Right lobe of liver (tissue), 6 donors: ENCODE measurements at regions not wholly inside any gene's neighbourhood (a gene's known extent, or its start where the extent isn't known, plus 50 kb on each side); places are given as distances from the start of the nearest gene placed in this dataset.

ENCODE experiments used
- ATAC-seq, 4 donors: fragments of 200-7000 bp; cut with Tn5 transposase; one replicate each; pipeline ENCODE4 v1.9.1; 2020; ENCODE audit warnings: mild to moderate bottlenecking in 4 of 4, moderate library complexity in 4 of 4
- DNase-seq, 3 donors: peaks; one replicate each; pipeline ENCODE4 v3.0.0-alpha.2; 2020
- H3K27ac ChIP-seq, 3 donors: fragments of 200-600 bp; one replicate each; pipeline ENCODE4 v1.8.0; 2022
- H3K27me3 ChIP-seq, 2 donors: fragments of 200-600 bp; one replicate each; pipeline ENCODE4 v1.8.0; 2022
- H3K36me3 ChIP-seq, 4 donors: fragments of 200-600 bp; sonication (generic) in 1 of 4; one replicate each; pipeline versions ENCODE4 v1.5.1 to v1.8.0; 2017 to 2022; ENCODE audit warnings: control low read depth in 1 of 4
- H3K4me1 ChIP-seq, 4 donors: fragments of 200-600 bp; sonication (generic) in 1 of 4; one replicate each; pipeline versions ENCODE4 v1.5.1 to v1.8.0; 2017 to 2022; ENCODE audit warnings: control low read depth in 1 of 4
- H3K4me3 ChIP-seq, 3 donors: fragments of 200-600 bp; one replicate each; pipeline ENCODE4 v1.8.0; 2022
- H3K9me3 ChIP-seq, 4 donors: fragments of 200-600 bp; sonication (generic) in 1 of 4; one replicate each; pipeline versions ENCODE4 v1.5.1 to v1.8.0; 2017 to 2022; ENCODE audit warnings: control low read depth in 1 of 4
- CTCF ChIP-seq, 4 donors: fragments of 200-600 bp in 3 of 4; fragments of 450-650 bp in 1 of 4; IDR thresholded peaks; one replicate each; pipeline versions ENCODE4 v1.5.1 to v1.8.0; 2016 to 2022; ENCODE audit warnings: antibody characterized with exemption in 4 of 4, mild to moderate bottlenecking in 2 of 4
- POLR2A ChIP-seq: fragments of 450-650 bp; IDR thresholded peaks from one replicate; pipeline ENCODE4 v1.6.1; 2017; ENCODE audit warnings: antibody characterized with exemption, mild to moderate bottlenecking
- WGBS: methylation state at CpG from one replicate; pipeline ENCODE4 v1.1.6; 2018; ENCODE audit warnings: low coverage, low lambda C conversion rate; ENCODE audit not compliant: insufficient coverage; ENCODE audit errors: missing lambda C conversion rate; 5-methylcytosine and 5-hydroxymethylcytosine counted together
- intact Hi-C, 2 donors: fragments of 100-400 bp; cut with DNase I; formaldehyde crosslinking; loops; one replicate each; pipeline versions ENCODE4 v1.11.2 to v1.14.1; 2022
- donor health status: DM: no; HTN: yes; CAD: no.
- donor health status: DM: no; HTN: no; CAD: no.
- donor health status: DM: no; HTN: no; CAD: no.
- donor health status: DM: no; HTN: yes; CAD: no.
- donor health status: DM: no; HTN: yes; CAD: no.

GRCh38 chr15:99514306-99514705, 51.5 kb upstream of the MEF2A start:
- TF ChIP-seq CTCF (IDR thresholded peaks at IDR 0.05) (no peak), POLR2A (no peak)
- DNase-seq (no peak), ATAC-seq (no peak)
- Histone ChIP-seq H3K27me3 (no peaks in the 10 kb centered on the region), H3K9me3 (no peaks in the 10 kb centered on the region), H3K4me3 (no peak overlapping the region), H3K4me1 (no peaks in the 10 kb centered on the region), H3K27ac (no peak overlapping the region), H3K36me3 (no peaks in the 10 kb centered on the region)
- WGBS, result 78% methylated on average over 5 of the region's 5 CpGs
- intact Hi-C loops, result no loop called here
